DOHH2 (cell line): ENCODE measurements at regions not wholly inside any gene's neighbourhood (a gene's known extent, or its start where the extent isn't known, plus 50 kb on each side); places are given as distances from the start of the nearest gene placed in this dataset.

Experiments used
- H3F3A ChIP-seq: fragments of 200-600 bp; sonication (generic), shearing (Covaris generic); 2 replicates; pipeline ENCODE4 v1.6.0; 2016; ENCODE audit warnings: antibody characterized with exemption, mild to moderate bottlenecking; ENCODE audit not compliant: control insufficient read depth, insufficient read depth
- H3K27ac ChIP-seq: fragments of 200-600 bp; sonication (generic); 2 replicates; pipeline ENCODE4 v1.5.1; 2014; ENCODE audit warnings: low read depth, mild to moderate bottlenecking, low read length, moderate library complexity
- H3K27me3 ChIP-seq: fragments of 200-600 bp; sonication (generic); 2 replicates; pipeline ENCODE4 v1.6.1; 2014; ENCODE audit warnings: mild to moderate bottlenecking, low read length, mixed read lengths; ENCODE audit not compliant: control insufficient read depth
- H3K36me3 ChIP-seq: fragments of 200-600 bp; sonication (generic); 2 replicates; pipeline ENCODE4 v1.6.1; 2014; ENCODE audit warnings: mild to moderate bottlenecking, low read length, moderate library complexity, mixed read lengths; ENCODE audit not compliant: control insufficient read depth
- H3K4me1 ChIP-seq: fragments of 200-600 bp; sonication (generic); 2 replicates; pipeline ENCODE4 v1.6.1; 2014; ENCODE audit warnings: mild to moderate bottlenecking, low read length, mixed read lengths; ENCODE audit not compliant: control insufficient read depth
- H3K4me2 ChIP-seq: fragments of 200-600 bp; sonication (generic); 2 replicates; pipeline ENCODE4 v1.6.0; 2014; ENCODE audit warnings: mild to moderate bottlenecking, low read length, moderate library complexity
- H3K4me3 ChIP-seq: fragments of 200-600 bp; sonication (generic); 2 replicates; pipeline ENCODE4 v1.5.1; 2014; ENCODE audit warnings: mild to moderate bottlenecking, low read length, mixed read lengths
- H3K79me2 ChIP-seq: fragments of 200-600 bp; sonication (generic); 2 replicates; pipeline ENCODE4 v1.6.1; 2014; ENCODE audit warnings: mild to moderate bottlenecking, low read length, mixed read lengths; ENCODE audit not compliant: control insufficient read depth
- H3K9me2 ChIP-seq: fragments of 200-600 bp; sonication (generic); replicated peaks from 2 replicates; pipeline ENCODE4 v1.6.1; 2014; ENCODE audit warnings: mild to moderate bottlenecking, low read length, mixed read lengths; ENCODE audit not compliant: control insufficient read depth
- H3K9me3 ChIP-seq: fragments of 200-600 bp; sonication (generic); 2 replicates; pipeline ENCODE4 v1.6.1; 2014; ENCODE audit warnings: antibody characterized with exemption, low read length, mixed read lengths; ENCODE audit not compliant: control insufficient read depth, insufficient read depth
- H4K20me1 ChIP-seq: fragments of 200-600 bp; sonication (generic); 2 replicates; pipeline ENCODE4 v1.6.0; 2014; ENCODE audit warnings: low read depth, mild to moderate bottlenecking, antibody characterized with exemption, low read length, moderate library complexity; ENCODE audit not compliant: control insufficient read depth, insufficient read depth
- EZH2phosphoT487 ChIP-seq: fragments of 200-600 bp; sonication (generic); IDR thresholded peaks from 2 replicates; pipeline ENCODE4 v1.6.1; 2017; ENCODE audit warnings: borderline replicate concordance, mild to moderate bottlenecking, antibody characterized with exemption, low read length, moderate library complexity, mixed read lengths
- TF ChIP-seq, protein P1 (sequence below): fragments of 200-600 bp; sonication (generic); IDR thresholded peaks from one replicate; pipeline ENCODE4 v1.5.1; 2014; ENCODE audit warnings: antibody characterized with exemption, mild to moderate bottlenecking, low read depth, low read length; ENCODE audit not compliant: poor library complexity, severe bottlenecking

GRCh38 chr6:147867433-147868226 is 359.1 kb downstream of the SAMD5 start:
- no peaks in the 10 kb centered on the region for H3K9me2 ChIP-seq
- no peaks in the 10 kb centered on the region for H3K9me3 ChIP-seq
- no peaks in the 10 kb centered on the region for H3K36me3 ChIP-seq
- no peaks in the 10 kb centered on the region for H3F3A ChIP-seq
- no peak overlapping the region for H3K4me3 ChIP-seq
- H3K4me2 ChIP-seq = no peak overlapping the region
- H3K27ac ChIP-seq = no peak overlapping the region
- H3K4me1 ChIP-seq = no peaks in the 10 kb centered on the region
- H4K20me1 ChIP-seq = no peaks in the 10 kb centered on the region
- TF ChIP-seq, protein P1, sequence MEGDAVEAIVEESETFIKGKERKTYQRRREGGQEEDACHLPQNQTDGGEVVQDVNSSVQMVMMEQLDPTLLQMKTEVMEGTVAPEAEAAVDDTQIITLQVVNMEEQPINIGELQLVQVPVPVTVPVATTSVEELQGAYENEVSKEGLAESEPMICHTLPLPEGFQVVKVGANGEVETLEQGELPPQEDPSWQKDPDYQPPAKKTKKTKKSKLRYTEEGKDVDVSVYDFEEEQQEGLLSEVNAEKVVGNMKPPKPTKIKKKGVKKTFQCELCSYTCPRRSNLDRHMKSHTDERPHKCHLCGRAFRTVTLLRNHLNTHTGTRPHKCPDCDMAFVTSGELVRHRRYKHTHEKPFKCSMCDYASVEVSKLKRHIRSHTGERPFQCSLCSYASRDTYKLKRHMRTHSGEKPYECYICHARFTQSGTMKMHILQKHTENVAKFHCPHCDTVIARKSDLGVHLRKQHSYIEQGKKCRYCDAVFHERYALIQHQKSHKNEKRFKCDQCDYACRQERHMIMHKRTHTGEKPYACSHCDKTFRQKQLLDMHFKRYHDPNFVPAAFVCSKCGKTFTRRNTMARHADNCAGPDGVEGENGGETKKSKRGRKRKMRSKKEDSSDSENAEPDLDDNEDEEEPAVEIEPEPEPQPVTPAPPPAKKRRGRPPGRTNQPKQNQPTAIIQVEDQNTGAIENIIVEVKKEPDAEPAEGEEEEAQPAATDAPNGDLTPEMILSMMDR = no peak
- no peak for TF ChIP-seq EZH2phosphoT487
- H3K79me2 ChIP-seq = no peaks in the 10 kb centered on the region
- no peaks in the 10 kb centered on the region for H3K27me3 ChIP-seq

DNA sequence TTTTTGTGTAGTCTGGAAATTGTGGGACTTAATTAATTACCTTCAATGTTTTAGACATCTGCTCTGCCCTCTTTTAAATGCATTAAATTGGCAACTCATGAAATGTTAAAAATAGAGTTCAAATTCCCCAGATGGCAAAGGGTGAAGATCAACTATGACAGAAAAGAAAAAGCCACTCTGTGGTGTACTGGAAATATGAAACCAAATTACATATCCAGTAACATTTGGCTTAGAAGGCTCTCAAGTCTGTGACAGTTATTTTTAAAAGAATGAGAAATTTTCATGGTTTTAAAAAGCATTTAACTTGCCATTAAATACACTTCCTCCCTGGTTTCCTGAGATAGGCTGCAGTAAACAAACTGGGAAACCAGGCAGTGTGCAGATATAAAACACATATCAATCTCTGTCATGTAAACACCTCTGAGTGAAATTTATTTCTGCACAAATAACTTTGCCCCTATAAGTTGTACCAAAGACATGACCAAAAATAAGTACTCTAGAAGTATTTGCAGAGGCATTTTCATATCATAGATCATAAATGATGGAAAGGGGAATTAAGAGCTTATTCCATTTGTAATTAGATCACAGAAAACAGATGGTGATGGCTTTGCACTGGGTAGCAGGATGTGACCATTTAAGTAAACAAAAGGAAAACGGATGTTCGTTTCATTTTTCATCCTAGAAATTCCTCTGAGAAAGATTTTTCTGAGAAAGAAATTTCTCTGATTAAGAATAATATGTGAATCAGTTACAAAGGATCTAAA is 360.1 kb downstream of the SAMD5 start:
- no peaks in the 10 kb centered on the region for H4K20me1 ChIP-seq
- H3K36me3 ChIP-seq = no peaks in the 10 kb centered on the region
- no peaks in the 10 kb centered on the region for H3K9me3 ChIP-seq
- no peaks in the 10 kb centered on the region for H3K27me3 ChIP-seq
- H3K4me1 ChIP-seq = no peaks in the 10 kb centered on the region
- no peaks in the 10 kb centered on the region for H3K79me2 ChIP-seq
- H3F3A ChIP-seq = no peaks in the 10 kb centered on the region
- H3K4me2 ChIP-seq = no peak overlapping the region
- H3K4me3 ChIP-seq = no peak overlapping the region
- H3K27ac ChIP-seq = no peak overlapping the region
- no peaks in the 10 kb centered on the region for H3K9me2 ChIP-seq
- TF ChIP-seq, protein P1 = no peak

DNA sequence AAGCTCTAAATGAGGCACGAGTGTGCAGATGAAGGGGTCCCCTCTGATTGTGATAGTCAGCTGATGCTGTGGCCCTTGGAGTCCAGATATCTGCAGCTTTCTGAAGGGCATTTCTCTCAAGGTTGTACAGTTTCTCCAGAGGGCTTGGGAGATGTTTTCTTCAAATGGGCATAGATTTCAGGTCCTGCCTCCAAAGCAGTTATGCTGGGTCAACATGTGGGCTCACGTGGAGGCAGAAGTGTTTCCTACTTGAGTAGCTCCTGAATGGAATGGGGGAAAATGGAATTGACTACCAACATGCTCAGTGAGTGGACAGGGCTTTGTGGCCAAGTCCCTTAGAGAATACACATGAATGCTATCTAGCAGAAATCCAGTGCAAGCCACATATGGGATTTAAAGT is 360.7 kb downstream of the SAMD5 start:
- Histone ChIP-seq H4K20me1 (no peaks in the 10 kb centered on the region), H3F3A (no peaks in the 10 kb centered on the region), H3K9me2 (no peaks in the 10 kb centered on the region), H3K27ac (no peak overlapping the region), H3K36me3 (no peaks in the 10 kb centered on the region), H3K4me3 (no peak overlapping the region), H3K79me2 (no peaks in the 10 kb centered on the region), H3K4me2 (no peak overlapping the region), H3K27me3 (no peaks in the 10 kb centered on the region), H3K9me3 (no peaks in the 10 kb centered on the region), H3K4me1 (no peaks in the 10 kb centered on the region)
- TF ChIP-seq EZH2phosphoT487 = no peak
- TF ChIP-seq, protein P1 = no peak
